NCI-H2196 (cell line): ENCODE measurements at regions not wholly inside any gene's neighbourhood (a gene's known extent, or its start where the extent isn't known, plus 50 kb on each side); places are given as distances from the start of the nearest gene placed in this dataset.

Experiments used
- DNase-seq: peaks from one replicate; lab custom pipeline; 2025; ENCODE audit not compliant: unreplicated experiment; lab: John Stamatoyannopoulos, UW

DNA sequence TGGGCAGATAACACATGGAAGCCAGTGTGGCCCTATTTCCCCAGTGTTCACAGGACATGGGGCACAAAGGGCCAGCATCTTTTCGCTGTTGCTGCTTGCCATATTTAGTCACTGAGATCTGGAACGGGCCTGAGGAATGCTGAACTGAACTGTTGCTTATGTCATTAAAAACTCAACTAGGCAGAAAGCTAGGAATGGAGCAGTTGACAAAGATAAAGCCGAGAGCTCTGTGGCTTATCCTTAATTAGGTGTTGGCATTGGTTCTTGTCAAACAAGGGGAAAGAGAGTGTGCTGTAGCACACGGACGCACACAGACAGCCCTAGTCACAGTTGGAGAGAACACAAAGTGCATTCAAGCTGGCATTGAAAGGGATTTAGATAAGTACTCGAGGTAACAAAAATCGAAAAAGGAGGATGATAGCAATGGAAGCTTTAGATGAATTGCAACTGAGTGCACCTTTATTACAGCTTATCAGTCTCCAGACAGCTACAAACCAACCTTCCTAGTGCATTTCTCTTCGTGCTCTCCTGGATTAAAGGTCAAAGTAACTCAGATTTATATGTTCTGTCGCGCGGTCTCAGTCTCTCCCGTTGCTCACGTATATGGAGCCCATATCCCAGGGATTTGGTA lies 450.2 kb upstream of the ZNF608 start:
- DNase-seq = no peak

DNA sequence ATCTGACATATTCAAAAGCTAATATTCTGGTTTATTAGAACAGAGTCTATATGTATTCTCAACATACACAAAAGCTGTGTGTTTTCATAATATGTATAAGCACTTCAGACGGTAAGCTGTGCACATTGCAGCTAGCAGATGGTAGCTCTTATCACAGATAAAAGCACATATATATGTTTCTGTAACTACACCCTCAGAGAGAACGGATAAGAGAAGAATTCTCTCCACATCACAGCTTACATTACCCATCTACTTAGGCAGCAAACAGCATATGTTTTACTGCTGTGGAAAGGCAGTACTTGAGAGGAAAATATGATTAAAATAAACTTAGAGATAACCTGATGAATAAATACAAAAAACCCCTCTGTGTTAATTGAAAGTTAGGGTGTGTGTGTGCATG lies 450.9 kb upstream of the ZNF608 start:
- DNase-seq = no peak

GRCh38 chr5:125198270-125198974 lies 452.0 kb upstream of the ZNF608 start:
- DNase-seq = peak; percentile 87

- no peak for DNase-seq
Observed at GRCh38 chr5:125199373-125199772, 452.9 kb upstream of the ZNF608 start.

- DNase-seq = no peak
Observed at GRCh38 chr5:125199968-125200865, 453.8 kb upstream of the ZNF608 start.

DNA sequence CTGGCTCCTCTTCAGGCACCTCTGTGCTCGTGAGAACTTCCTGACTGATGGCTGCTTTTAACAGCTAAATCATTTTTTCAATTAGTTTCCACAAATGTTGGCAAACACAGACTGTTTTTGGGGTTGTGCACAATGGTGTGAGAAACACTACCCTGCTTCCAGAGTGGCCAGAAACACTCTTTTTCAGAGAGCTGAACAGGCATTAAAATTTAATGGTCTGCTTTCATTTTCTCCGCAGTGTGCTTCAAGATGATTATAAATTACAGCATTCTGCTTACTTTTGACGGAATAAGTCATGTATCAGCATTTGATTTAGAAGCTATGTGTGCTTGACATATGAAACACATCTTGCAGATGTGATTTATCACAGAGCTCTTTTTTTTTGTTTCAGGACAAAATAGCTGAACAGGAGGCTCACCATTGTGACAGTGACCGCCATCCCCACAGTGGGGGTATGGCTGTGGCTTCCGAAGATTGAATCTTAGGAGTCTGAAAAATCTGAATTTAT lies 454.5 kb upstream of the ZNF608 start:
- DNase-seq = no peak

DNA sequence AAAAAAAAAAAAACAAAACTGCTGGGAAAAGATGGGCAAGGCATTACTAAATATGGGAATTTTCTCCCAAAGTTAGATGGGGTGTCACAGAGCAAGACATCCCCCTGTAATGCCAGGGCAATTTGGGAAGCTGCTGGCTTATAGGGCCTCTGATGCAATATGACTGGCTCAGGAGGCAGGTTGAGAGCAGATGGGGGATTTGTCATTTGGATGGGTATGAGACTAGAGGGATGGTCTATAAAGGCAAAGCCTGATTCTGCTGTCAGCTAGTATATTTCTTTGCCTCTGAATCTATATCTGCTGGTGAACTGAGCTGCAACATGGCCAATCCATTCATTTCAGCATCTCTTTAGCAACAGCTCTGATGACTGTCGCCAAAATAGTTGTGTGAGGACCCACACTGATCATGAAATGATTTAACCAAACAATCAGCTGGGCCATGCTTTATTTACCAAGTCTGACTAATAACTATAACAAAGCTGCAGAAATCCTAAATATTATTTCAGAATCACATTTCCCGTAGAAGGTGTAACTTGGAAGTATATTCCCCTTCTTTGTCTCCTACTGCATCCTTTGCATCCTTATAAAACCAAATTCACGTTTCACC lies 455.1 kb upstream of the ZNF608 start:
- no peak for DNase-seq

GRCh38 chr5:125202353-125202752 lies 455.9 kb upstream of the ZNF608 start:
- DNase-seq = no peak

DNA sequence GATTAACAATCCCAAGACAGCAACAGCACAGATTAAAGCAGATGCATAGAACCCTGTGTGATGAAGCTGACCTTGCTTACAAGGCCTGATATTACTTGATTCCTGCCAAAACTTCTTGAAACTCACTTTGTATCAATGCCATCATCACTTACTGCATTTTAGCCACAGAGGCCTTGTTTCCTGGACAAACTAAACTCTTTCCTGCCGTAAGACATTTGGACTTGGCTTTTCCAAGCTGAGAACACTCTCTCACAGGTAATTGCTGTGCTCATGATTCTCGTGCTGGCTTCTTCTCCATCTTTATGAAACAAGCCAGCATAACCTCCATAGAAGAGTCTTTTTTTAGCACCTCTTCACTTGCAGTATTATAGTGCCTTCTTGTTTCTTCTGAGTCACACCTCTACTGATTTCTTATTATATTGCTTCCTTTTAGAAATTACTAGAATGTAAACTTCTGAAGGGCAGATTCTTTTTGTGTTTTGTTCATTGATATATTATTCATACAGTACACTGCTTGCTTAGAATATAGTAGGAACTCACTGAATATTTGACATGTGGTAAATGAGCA lies 456.5 kb upstream of the ZNF608 start:
- DNase-seq = no peak

DNA sequence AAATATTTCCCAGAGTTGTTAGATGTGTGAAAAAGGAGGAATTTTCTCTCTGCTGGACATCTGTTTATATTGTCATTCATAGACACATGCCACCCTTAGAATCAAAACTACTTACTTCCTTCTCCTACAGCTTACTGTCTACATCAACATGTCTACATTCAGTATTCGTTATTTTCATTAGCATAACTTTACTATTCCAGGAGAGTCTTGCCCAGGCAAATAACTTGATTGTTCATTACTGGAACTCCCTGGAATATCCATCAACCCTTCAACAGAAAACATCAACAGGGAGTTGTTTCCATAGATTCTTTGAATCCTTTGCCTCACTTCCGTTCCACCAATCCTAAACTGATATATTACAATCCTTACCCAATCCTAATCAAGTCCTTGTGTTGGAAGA lies 457.5 kb upstream of the ZNF608 start:
- DNase-seq = no peak

DNA sequence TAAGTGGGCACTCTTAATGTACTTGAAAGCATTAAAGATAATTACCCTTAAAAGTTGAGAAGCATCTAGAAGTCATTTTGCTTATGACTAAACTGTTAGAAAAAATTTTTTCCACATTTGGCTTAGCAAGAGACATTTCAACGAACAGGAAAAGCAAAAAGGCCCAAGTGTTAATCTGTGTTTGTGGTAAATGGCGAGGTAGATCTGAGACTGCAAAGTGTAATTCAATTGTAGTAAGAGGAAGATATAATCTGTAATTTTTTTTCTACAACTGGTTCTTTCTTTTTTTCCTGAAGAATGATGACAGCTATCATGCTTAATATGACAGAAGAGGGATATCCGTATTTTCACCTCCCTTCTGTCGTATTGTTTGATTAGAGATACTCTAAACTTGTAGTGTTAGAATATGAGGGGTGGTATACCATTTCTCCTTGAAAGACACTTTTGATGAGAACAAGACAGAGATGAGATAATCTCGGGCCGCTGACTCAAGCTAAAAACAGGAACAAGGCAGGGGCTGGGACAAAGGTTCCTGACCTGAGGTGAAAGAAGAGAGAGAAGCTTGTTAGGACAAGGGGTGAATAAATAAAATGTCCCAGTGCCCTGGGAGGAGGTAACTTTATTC lies 459.3 kb upstream of the ZNF608 start:
- DNase-seq = no peak

GRCh38 chr5:125207856-125208255 lies 461.4 kb upstream of the ZNF608 start:
- DNase-seq = no peak

GRCh38 chr5:125209650-125210049 lies 463.2 kb upstream of the ZNF608 start:
- DNase-seq = no peak

GRCh38 chr5:125210242-125210947 lies 464.0 kb upstream of the ZNF608 start:
- no peak for DNase-seq

GRCh38 chr5:125214080-125214479 lies 467.6 kb upstream of the ZNF608 start:
- no peak for DNase-seq

- no peak for DNase-seq
Observed at GRCh38 chr5:125215593-125215992, 469.2 kb upstream of the ZNF608 start.

GRCh38 chr5:125219710-125220109 lies 473.3 kb upstream of the ZNF608 start:
- no peak for DNase-seq

GRCh38 chr5:125220284-125220683 lies 473.8 kb upstream of the ZNF608 start:
- DNase-seq = no peak

GRCh38 chr5:125222597-125223240 lies 476.3 kb upstream of the ZNF608 start:
- no peak for DNase-seq
